Loucy (cell line): ENCODE measurements at regions not wholly inside any gene's neighbourhood (a gene's known extent, or its start where the extent isn't known, plus 50 kb on each side); places are given as distances from the start of the nearest gene placed in this dataset.

Experiments used
- H2AFZ ChIP-seq: fragments of 200-600 bp; sonication (generic); 2 replicates; pipeline ENCODE4 v1.6.0; 2016; ENCODE audit warnings: antibody characterized with exemption, mild to moderate bottlenecking, low read length, moderate library complexity
- H3F3A ChIP-seq: fragments of 200-600 bp; 2 replicates; pipeline ENCODE4 v1.6.0; 2016; ENCODE audit warnings: antibody characterized with exemption, low read depth, mild to moderate bottlenecking
- H3K27me3 ChIP-seq: fragments of 200-600 bp; sonication (generic); 2 replicates; pipeline ENCODE4 v1.6.1; 2014; ENCODE audit warnings: low read length, mild to moderate bottlenecking; ENCODE audit not compliant: insufficient read depth, poor library complexity, severe bottlenecking
- H3K36me3 ChIP-seq: fragments of 200-600 bp; sonication (generic); 2 replicates; pipeline ENCODE4 v1.6.1; 2016; ENCODE audit warnings: low read length; ENCODE audit not compliant: insufficient read depth
- H3K4me1 ChIP-seq: fragments of 200-600 bp; sonication (generic); 2 replicates; pipeline ENCODE4 v1.5.1; 2014; ENCODE audit warnings: low read length, mild to moderate bottlenecking; ENCODE audit not compliant: insufficient read depth, poor library complexity, severe bottlenecking
- H3K4me2 ChIP-seq: fragments of 200-600 bp; sonication (generic); 2 replicates; pipeline ENCODE4 v1.6.0; 2014; ENCODE audit warnings: antibody characterized with exemption, low read length, low read depth, mild to moderate bottlenecking; ENCODE audit not compliant: poor library complexity, severe bottlenecking
- H3K4me3 ChIP-seq: fragments of 200-600 bp; sonication (generic); 2 replicates; pipeline ENCODE4 v1.5.1; 2014; ENCODE audit warnings: low read length, mild to moderate bottlenecking, mixed read lengths; ENCODE audit not compliant: poor library complexity, severe bottlenecking
- H3K79me2 ChIP-seq: fragments of 200-600 bp; sonication (generic); 2 replicates; pipeline ENCODE4 v1.6.1; 2014; ENCODE audit warnings: low read length; ENCODE audit not compliant: insufficient read depth
- H3K9ac ChIP-seq: fragments of 200-600 bp; sonication (generic); 2 replicates; pipeline ENCODE4 v1.6.0; 2014; ENCODE audit warnings: mild to moderate bottlenecking, low read depth, low read length, moderate library complexity; ENCODE audit not compliant: poor library complexity, severe bottlenecking
- H3K9me2 ChIP-seq: fragments of 200-600 bp; sonication (generic); replicated peaks from 2 replicates; pipeline ENCODE4 v1.6.1; 2016; ENCODE audit warnings: low read depth, low read length, mixed read lengths
- H3K9me3 ChIP-seq: fragments of 200-600 bp; sonication (generic); 2 replicates; pipeline ENCODE4 v1.6.1; 2014; ENCODE audit warnings: mild to moderate bottlenecking, antibody characterized with exemption, low read length, low read depth; ENCODE audit not compliant: insufficient read depth
- H4K20me1 ChIP-seq: fragments of 200-600 bp; sonication (generic); 2 replicates; pipeline ENCODE4 v1.6.0; 2014; ENCODE audit warnings: antibody characterized with exemption, low read length, mild to moderate bottlenecking; ENCODE audit not compliant: insufficient read depth, poor library complexity, severe bottlenecking
- EZH2phosphoT487 ChIP-seq: fragments of 200-600 bp; IDR thresholded peaks from 2 replicates; pipeline ENCODE4 v1.6.1; 2018; ENCODE audit warnings: antibody characterized with exemption, mild to moderate bottlenecking, moderate library complexity, borderline replicate concordance
- TF ChIP-seq, protein P1 (sequence below): fragments of 200-600 bp; sonication (generic); conservative IDR thresholded peaks from 2 replicates; pipeline ENCODE4 v1.5.1; 2014; ENCODE audit warnings: mild to moderate bottlenecking, antibody characterized with exemption, low read length

DNA sequence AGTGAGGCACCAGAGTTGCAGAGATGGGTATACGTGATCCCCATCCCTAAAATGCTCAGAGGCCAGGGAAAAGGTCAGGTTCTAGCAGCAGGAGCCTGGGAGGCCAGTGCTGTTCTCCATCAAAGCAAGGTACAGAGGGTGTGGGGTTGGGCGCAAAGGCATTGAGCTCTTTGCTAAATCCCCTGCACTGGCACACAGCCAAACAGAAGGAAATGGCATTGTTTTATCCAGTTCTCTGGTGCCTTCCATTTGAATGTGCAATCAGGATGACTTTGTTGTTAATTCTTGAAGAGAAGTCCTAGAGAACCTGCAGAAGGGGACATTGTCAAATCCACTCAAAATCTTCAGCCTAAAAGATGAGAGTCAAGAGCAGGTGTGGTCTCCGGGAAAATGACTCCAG is 111.3 kb upstream of the CHST15 start:
- no peaks in the 10 kb centered on the region for H3K4me1 ChIP-seq

DNA sequence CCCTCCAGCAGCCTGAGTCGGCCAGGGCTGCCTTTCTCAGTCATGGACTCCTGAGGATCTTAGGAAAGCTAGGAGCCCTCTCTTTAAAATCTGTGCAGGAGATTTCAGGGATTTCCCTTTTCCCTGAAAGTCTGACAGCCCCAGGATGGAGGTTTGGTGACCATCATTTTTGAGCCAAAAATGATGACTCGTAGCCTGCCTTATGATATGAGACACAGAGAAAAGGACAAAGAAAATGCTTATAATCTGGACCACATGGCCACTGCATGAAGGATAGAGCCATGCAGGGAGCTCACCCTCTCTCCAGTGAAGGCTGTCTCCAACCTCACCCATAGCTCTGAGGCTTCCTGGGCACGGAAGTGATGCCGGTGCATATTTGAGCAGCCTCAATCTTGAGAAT is 106.6 kb upstream of the CHST15 start:
- H3K9ac ChIP-seq = no peak overlapping the region
- H2AFZ ChIP-seq = no peak overlapping the region
- no peak overlapping the region for H3K4me2 ChIP-seq
- no peaks in the 10 kb centered on the region for H3K79me2 ChIP-seq
- H3K36me3 ChIP-seq = no peaks in the 10 kb centered on the region
- no peaks in the 10 kb centered on the region for H3K9me3 ChIP-seq
- no peaks in the 10 kb centered on the region for H3K27me3 ChIP-seq
- no peaks in the 10 kb centered on the region for H3K9me2 ChIP-seq
- no peaks in the 10 kb centered on the region for H3F3A ChIP-seq
- H3K4me3 ChIP-seq = no peak overlapping the region
- TF ChIP-seq EZH2phosphoT487 = no peak
- TF ChIP-seq, protein P1, sequence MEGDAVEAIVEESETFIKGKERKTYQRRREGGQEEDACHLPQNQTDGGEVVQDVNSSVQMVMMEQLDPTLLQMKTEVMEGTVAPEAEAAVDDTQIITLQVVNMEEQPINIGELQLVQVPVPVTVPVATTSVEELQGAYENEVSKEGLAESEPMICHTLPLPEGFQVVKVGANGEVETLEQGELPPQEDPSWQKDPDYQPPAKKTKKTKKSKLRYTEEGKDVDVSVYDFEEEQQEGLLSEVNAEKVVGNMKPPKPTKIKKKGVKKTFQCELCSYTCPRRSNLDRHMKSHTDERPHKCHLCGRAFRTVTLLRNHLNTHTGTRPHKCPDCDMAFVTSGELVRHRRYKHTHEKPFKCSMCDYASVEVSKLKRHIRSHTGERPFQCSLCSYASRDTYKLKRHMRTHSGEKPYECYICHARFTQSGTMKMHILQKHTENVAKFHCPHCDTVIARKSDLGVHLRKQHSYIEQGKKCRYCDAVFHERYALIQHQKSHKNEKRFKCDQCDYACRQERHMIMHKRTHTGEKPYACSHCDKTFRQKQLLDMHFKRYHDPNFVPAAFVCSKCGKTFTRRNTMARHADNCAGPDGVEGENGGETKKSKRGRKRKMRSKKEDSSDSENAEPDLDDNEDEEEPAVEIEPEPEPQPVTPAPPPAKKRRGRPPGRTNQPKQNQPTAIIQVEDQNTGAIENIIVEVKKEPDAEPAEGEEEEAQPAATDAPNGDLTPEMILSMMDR = no peak
- H4K20me1 ChIP-seq = no peaks in the 10 kb centered on the region
- no peaks in the 10 kb centered on the region for H3K4me1 ChIP-seq

More for the DNA sequence above, 111.3 kb upstream of the CHST15 start:
- TF ChIP-seq EZH2phosphoT487 = no peak
- TF ChIP-seq, protein P1 = no peak
- Histone ChIP-seq H3K36me3 (no peaks in the 10 kb centered on the region), H3K4me2 (no peak overlapping the region), H2AFZ (no peak overlapping the region), H3F3A (no peaks in the 10 kb centered on the region), H3K4me3 (no peak overlapping the region), H3K9ac (no peak overlapping the region), H3K9me2 (no peaks in the 10 kb centered on the region), H4K20me1 (no peaks in the 10 kb centered on the region), H3K79me2 (no peaks in the 10 kb centered on the region), H3K27me3 (no peaks in the 10 kb centered on the region), H3K9me3 (no peaks in the 10 kb centered on the region)

DNA sequence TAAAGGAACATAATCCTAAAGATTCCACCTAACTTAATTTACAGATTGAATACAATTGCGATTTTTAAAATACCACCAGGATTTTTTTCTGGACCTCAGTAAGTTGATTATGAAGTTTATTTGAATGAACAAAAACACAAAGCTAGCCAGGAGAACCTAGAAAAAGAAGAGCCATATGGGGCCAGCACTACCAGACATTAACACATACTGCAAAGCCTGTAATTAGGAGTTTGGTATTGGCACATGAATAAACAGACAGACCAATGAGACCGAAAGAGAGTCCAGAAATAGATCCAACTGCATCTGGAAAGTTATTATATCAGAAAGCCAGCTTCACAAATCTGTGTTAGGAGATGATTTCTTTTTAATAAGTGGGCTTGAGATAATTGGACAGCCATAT is 105.5 kb upstream of the CHST15 start:
- H4K20me1 ChIP-seq = no peaks in the 10 kb centered on the region
- no peaks in the 10 kb centered on the region for H3K9me2 ChIP-seq
- no peaks in the 10 kb centered on the region for H3K9me3 ChIP-seq
- no peak overlapping the region for H3K9ac ChIP-seq
- H3K4me3 ChIP-seq = no peak overlapping the region
- H3K27me3 ChIP-seq = no peaks in the 10 kb centered on the region
- no peaks in the 10 kb centered on the region for H3F3A ChIP-seq
- H3K79me2 ChIP-seq = no peaks in the 10 kb centered on the region
- H2AFZ ChIP-seq = no peak overlapping the region
- no peak for TF ChIP-seq EZH2phosphoT487
- TF ChIP-seq, protein P1 = no peak
- no peak overlapping the region for H3K4me2 ChIP-seq
- H3K4me1 ChIP-seq = no peaks in the 10 kb centered on the region
- no peaks in the 10 kb centered on the region for H3K36me3 ChIP-seq
